Liver (tissue), 8 donors: ENCODE measurements at regions not wholly inside any gene's neighbourhood (a gene's known extent, or its start where the extent isn't known, plus 50 kb on each side); places are given as distances from the start of the nearest gene placed in this dataset.

Source experiments
- DNase-seq: peaks from one replicate; pipeline ENCODE4 v3.0.0-alpha.2; 2017; ENCODE audit warnings: low spot score
- H3K27ac ChIP-seq, 2 donors: one replicate each; pipeline ENCODE4 v1.7.0; 2013; ENCODE audit warnings: inconsistent platforms in 2 of 2, low read length in 2 of 2, control low read depth in 1 of 2, low read depth in 1 of 2, mild to moderate bottlenecking in 1 of 2
- H3K27me3 ChIP-seq, 4 donors: one replicate each; pipeline versions ENCODE4 v1.6.1 to v1.7.0; 2013; ENCODE audit warnings: low read length in 3 of 4, inconsistent platforms in 1 of 4, mild to moderate bottlenecking in 1 of 4, moderate library complexity in 1 of 4; ENCODE audit not compliant: control insufficient read depth in 4 of 4, insufficient read depth in 4 of 4
- H3K36me3 ChIP-seq, 4 donors: one replicate each; pipeline versions ENCODE4 v1.6.1 to v1.7.0; 2013; ENCODE audit warnings: low read length in 3 of 4, mild to moderate bottlenecking in 3 of 4, low read depth in 1 of 4, moderate library complexity in 1 of 4; ENCODE audit not compliant: control insufficient read depth in 4 of 4, insufficient read depth in 3 of 4
- H3K4me1 ChIP-seq, 4 donors: one replicate each; pipeline versions ENCODE4 v1.6.1 to v1.7.0; 2013; ENCODE audit warnings: low read length in 3 of 4, mild to moderate bottlenecking in 3 of 4, moderate library complexity in 1 of 4; ENCODE audit not compliant: control insufficient read depth in 4 of 4, insufficient read depth in 4 of 4
- H3K4me3 ChIP-seq, 3 donors: one replicate each; pipeline versions ENCODE4 v1.6.1 to v1.7.0; 2013; ENCODE audit warnings: low read length in 3 of 3, control low read depth in 1 of 3, low read depth in 1 of 3, mild to moderate bottlenecking in 1 of 3
- H3K9ac ChIP-seq, 2 donors: one replicate each; pipeline ENCODE4 v1.7.0; 2013; ENCODE audit warnings: low read length in 2 of 2, mild to moderate bottlenecking in 2 of 2, moderate library complexity in 2 of 2, control low read depth in 1 of 2, low read depth in 1 of 2
- H3K9me3 ChIP-seq, 4 donors: one replicate each; pipeline versions ENCODE4 v1.6.1 to v1.7.0; 2013; ENCODE audit warnings: low read length in 3 of 4; ENCODE audit not compliant: control insufficient read depth in 4 of 4
- EGR1 ChIP-seq, 2 donors: IDR thresholded peaks; 2 replicates each; pipeline ENCODE4 v1.6.1; 2016 to 2018; ENCODE audit warnings: antibody characterized with exemption in 2 of 2, low read depth in 2 of 2
- FOXA1 ChIP-seq: IDR thresholded peaks from 2 replicates; pipeline ENCODE4 v1.6.1; 2016; ENCODE audit warnings: antibody characterized with exemption
- GABPA ChIP-seq, 2 donors: IDR thresholded peaks in 1 of 2; conservative IDR thresholded peaks in 1 of 2; 2 replicates each; pipeline ENCODE4 v1.6.1; 2016; ENCODE audit warnings: antibody characterized with exemption in 2 of 2, mild to moderate bottlenecking in 1 of 2, moderate library complexity in 1 of 2
- HNF4G ChIP-seq: IDR thresholded peaks from 2 replicates; pipeline ENCODE4 v1.6.1; 2016; ENCODE audit warnings: antibody characterized with exemption
- JUND ChIP-seq, 2 donors: IDR thresholded peaks; 2 replicates each; pipeline ENCODE4 v1.6.1; 2016; ENCODE audit warnings: antibody characterized with exemption in 2 of 2
- NR2F2 ChIP-seq: IDR thresholded peaks from 2 replicates; pipeline ENCODE4 v1.6.1; 2016; ENCODE audit warnings: antibody characterized with exemption
- RAD21 ChIP-seq, 2 donors: IDR thresholded peaks; 2 replicates each; pipeline ENCODE4 v1.6.1; 2016; ENCODE audit warnings: antibody characterized with exemption in 2 of 2, mild to moderate bottlenecking in 2 of 2
- RXRA ChIP-seq, 2 donors: IDR thresholded peaks; 2 replicates each; pipeline ENCODE4 v1.6.1; 2017 to 2018; ENCODE audit warnings: antibody characterized with exemption in 2 of 2, mild to moderate bottlenecking in 1 of 2
- SP1 ChIP-seq: IDR thresholded peaks from 2 replicates; pipeline ENCODE4 v1.6.1; 2018; ENCODE audit warnings: antibody characterized with exemption, mild to moderate bottlenecking
- TAF1 ChIP-seq: conservative IDR thresholded peaks from 2 replicates; pipeline ENCODE4 v1.6.1; 2016; ENCODE audit warnings: antibody characterized with exemption, mild to moderate bottlenecking
- YY1 ChIP-seq: IDR thresholded peaks from 2 replicates; pipeline ENCODE4 v1.6.1; 2016; ENCODE audit warnings: antibody characterized with exemption, mild to moderate bottlenecking
- WGBS: extraction: QIAGEN DNeasy Blood & Tissue Kit; methylation state at CpG from one replicate; pipeline ENCODE4 v1.1.7; 2013; 5-methylcytosine and 5-hydroxymethylcytosine counted together
- TF ChIP-seq, protein P1 (sequence below): IDR thresholded peaks from 2 replicates; pipeline ENCODE4 v1.6.1; 2016; ENCODE audit warnings: antibody characterized with exemption
- TF ChIP-seq, protein P2 (sequence below): IDR thresholded peaks from 2 replicates; pipeline ENCODE4 v1.6.1; 2016; ENCODE audit warnings: antibody characterized with exemption, mild to moderate bottlenecking
- TF ChIP-seq, protein P3 (sequence below): IDR thresholded peaks from 2 replicates; pipeline ENCODE4 v1.6.1; 2016; ENCODE audit warnings: antibody characterized with exemption
- TF ChIP-seq, protein P4 (sequence below): IDR thresholded peaks from 2 replicates; pipeline ENCODE4 v1.6.1; 2016; ENCODE audit warnings: antibody characterized with exemption
- TF ChIP-seq, protein P5 (sequence below): fragments of 150-350 bp; IDR thresholded peaks from 2 replicates; pipeline ENCODE4 v1.5.1; 2017; ENCODE audit warnings: improper control_type of control experiment, low read depth, low read length; ENCODE audit not compliant: missing input control
- donor health status: healthy.
- donor health status: healthy.
- donor health status: healthy.
- donor health status: healthy.
- donor health status: healthy.

DNA sequence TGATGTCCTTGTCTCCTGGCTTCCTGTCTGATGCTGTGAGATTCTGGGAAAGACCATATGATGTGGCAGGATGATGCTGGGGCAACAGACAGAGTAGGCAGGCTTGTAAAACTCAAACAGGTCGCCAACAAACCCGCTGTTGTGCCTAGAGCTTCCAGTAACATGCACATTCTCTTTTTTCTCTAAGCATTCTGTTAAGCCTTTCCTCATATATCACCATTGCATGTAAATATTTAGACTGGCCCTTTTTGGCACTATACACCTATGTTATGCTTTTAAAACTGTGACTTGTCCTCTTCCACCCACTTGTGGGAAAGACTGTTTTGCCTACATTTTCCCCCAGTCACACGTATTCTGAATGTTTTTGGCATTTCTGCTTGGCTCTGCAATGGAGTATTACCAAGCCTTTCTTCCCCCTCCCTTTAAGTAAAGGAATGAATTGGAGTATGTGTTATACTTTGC lies 250.4 kb upstream of the TANK start:
- H3K27ac ChIP-seq: no peak overlapping the region
- no peak for TF ChIP-seq GABPA (IDR thresholded peaks at IDR 0.05 in 1 of 2, conservative IDR thresholded peaks at IDR 0.05 in 1 of 2)
- TF ChIP-seq, protein P1, sequence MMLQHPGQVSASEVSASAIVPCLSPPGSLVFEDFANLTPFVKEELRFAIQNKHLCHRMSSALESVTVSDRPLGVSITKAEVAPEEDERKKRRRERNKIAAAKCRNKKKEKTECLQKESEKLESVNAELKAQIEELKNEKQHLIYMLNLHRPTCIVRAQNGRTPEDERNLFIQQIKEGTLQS: no peak
- TF ChIP-seq RXRA (IDR thresholded peaks at IDR 0.05): no peak
- TF ChIP-seq, protein P2, sequence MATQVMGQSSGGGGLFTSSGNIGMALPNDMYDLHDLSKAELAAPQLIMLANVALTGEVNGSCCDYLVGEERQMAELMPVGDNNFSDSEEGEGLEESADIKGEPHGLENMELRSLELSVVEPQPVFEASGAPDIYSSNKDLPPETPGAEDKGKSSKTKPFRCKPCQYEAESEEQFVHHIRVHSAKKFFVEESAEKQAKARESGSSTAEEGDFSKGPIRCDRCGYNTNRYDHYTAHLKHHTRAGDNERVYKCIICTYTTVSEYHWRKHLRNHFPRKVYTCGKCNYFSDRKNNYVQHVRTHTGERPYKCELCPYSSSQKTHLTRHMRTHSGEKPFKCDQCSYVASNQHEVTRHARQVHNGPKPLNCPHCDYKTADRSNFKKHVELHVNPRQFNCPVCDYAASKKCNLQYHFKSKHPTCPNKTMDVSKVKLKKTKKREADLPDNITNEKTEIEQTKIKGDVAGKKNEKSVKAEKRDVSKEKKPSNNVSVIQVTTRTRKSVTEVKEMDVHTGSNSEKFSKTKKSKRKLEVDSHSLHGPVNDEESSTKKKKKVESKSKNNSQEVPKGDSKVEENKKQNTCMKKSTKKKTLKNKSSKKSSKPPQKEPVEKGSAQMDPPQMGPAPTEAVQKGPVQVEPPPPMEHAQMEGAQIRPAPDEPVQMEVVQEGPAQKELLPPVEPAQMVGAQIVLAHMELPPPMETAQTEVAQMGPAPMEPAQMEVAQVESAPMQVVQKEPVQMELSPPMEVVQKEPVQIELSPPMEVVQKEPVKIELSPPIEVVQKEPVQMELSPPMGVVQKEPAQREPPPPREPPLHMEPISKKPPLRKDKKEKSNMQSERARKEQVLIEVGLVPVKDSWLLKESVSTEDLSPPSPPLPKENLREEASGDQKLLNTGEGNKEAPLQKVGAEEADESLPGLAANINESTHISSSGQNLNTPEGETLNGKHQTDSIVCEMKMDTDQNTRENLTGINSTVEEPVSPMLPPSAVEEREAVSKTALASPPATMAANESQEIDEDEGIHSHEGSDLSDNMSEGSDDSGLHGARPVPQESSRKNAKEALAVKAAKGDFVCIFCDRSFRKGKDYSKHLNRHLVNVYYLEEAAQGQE: no peak
- TF ChIP-seq TAF1: no peak
- no peak for TF ChIP-seq NR2F2
- TF ChIP-seq, protein P3, sequence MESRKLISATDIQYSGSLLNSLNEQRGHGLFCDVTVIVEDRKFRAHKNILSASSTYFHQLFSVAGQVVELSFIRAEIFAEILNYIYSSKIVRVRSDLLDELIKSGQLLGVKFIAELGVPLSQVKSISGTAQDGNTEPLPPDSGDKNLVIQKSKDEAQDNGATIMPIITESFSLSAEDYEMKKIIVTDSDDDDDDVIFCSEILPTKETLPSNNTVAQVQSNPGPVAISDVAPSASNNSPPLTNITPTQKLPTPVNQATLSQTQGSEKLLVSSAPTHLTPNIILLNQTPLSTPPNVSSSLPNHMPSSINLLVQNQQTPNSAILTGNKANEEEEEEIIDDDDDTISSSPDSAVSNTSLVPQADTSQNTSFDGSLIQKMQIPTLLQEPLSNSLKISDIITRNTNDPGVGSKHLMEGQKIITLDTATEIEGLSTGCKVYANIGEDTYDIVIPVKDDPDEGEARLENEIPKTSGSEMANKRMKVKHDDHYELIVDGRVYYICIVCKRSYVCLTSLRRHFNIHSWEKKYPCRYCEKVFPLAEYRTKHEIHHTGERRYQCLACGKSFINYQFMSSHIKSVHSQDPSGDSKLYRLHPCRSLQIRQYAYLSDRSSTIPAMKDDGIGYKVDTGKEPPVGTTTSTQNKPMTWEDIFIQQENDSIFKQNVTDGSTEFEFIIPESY: no peak
- TF ChIP-seq, protein P4, sequence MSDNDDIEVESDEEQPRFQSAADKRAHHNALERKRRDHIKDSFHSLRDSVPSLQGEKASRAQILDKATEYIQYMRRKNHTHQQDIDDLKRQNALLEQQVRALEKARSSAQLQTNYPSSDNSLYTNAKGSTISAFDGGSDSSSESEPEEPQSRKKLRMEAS: no peak
- TF ChIP-seq FOXA1: no peak
- TF ChIP-seq, protein P5, sequence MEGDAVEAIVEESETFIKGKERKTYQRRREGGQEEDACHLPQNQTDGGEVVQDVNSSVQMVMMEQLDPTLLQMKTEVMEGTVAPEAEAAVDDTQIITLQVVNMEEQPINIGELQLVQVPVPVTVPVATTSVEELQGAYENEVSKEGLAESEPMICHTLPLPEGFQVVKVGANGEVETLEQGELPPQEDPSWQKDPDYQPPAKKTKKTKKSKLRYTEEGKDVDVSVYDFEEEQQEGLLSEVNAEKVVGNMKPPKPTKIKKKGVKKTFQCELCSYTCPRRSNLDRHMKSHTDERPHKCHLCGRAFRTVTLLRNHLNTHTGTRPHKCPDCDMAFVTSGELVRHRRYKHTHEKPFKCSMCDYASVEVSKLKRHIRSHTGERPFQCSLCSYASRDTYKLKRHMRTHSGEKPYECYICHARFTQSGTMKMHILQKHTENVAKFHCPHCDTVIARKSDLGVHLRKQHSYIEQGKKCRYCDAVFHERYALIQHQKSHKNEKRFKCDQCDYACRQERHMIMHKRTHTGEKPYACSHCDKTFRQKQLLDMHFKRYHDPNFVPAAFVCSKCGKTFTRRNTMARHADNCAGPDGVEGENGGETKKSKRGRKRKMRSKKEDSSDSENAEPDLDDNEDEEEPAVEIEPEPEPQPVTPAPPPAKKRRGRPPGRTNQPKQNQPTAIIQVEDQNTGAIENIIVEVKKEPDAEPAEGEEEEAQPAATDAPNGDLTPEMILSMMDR: no peak
- TF ChIP-seq YY1: no peak
- no peak for TF ChIP-seq JUND (IDR thresholded peaks at IDR 0.05)
- TF ChIP-seq HNF4G: no peak
- no peak for TF ChIP-seq EGR1 (IDR thresholded peaks at IDR 0.05; ENCODE audit: low read depth in 2 of 2)
- TF ChIP-seq RAD21 (IDR thresholded peaks at IDR 0.05): no peak
- no peaks in the 10 kb centered on the region for H3K27me3 ChIP-seq
- H3K4me3 ChIP-seq: no peak overlapping the region
- no peaks in the 10 kb centered on the region for H3K36me3 ChIP-seq
- DNase-seq: no peak
- H3K9ac ChIP-seq: no peak overlapping the region
- WGBS: 69% methylated on average over 3 of the region's 3 CpGs
- no peaks in the 10 kb centered on the region for H3K9me3 ChIP-seq
- no peaks in the 10 kb centered on the region for H3K4me1 ChIP-seq

DNA sequence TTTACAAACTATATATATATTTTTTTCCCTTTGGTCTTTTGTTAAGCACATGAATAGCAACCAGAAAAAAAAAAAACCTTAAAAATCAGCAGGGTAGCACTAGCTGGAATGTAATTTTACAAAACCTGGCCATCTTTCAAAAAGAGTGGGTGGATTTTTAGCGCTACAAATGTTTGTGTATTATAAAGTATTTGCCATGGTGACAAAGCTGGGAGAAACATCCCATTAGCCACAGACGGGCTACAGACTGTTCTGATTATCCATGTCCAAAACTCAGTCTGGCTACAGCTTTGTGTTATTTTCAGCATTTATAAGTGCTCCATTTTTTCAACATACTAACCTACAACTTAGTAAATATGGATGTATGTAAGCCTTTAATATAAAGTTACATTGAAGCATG lies 249.5 kb upstream of the TANK start:
- Histone ChIP-seq H3K9ac (no peak overlapping the region), H3K4me3 (no peak overlapping the region), H3K36me3 (no peaks in the 10 kb centered on the region), H3K9me3 (no peaks in the 10 kb centered on the region), H3K27me3 (no peaks in the 10 kb centered on the region), H3K4me1 (no peaks in the 10 kb centered on the region), H3K27ac (no peak overlapping the region)
- WGBS: 72% methylated on average over 2 of the region's 2 CpGs
- no peak for DNase-seq
- TF ChIP-seq SP1: no peak
- TF ChIP-seq, protein P2: no peak
- no peak for TF ChIP-seq FOXA1
- no peak for TF ChIP-seq TAF1
- no peak for TF ChIP-seq GABPA (IDR thresholded peaks at IDR 0.05 in 1 of 2, conservative IDR thresholded peaks at IDR 0.05 in 1 of 2)
- TF ChIP-seq EGR1 (IDR thresholded peaks at IDR 0.05; ENCODE audit: low read depth in 2 of 2): no peak
- TF ChIP-seq, protein P5: no peak
- no peak for TF ChIP-seq YY1
